Stimulated activated naive CD4-positive, alpha-beta T cell (primary cell): ENCODE measurements at regions not wholly inside any gene's neighbourhood (a gene's known extent, or its start where the extent isn't known, plus 50 kb on each side); places are given as distances from the start of the nearest gene placed in this dataset.

Source experiments
- DNase-seq, 6 experiments: peaks; one replicate each; lab custom pipeline; 2025; lab: John Stamatoyannopoulos, UW

DNA sequence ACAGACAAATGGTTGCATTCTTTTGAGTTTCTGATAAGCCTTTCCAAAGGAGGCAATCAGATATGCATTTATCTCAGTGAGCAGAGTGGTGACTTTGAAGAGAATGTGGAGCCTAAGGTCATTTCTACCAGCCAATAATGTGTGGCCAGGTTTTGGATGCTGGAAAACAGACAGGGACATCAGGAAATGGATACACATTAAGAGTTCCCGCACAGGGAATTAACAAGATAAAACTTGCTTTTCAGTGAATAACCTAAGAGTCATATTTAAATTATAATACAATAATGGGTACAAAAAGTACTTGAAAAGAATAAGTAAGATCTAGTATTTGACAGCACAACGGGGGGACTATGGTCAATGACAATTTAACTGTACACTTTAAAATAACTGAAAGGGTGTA is 492.3 kb upstream of the FAM241A start:
- DNase-seq: no peak

- DNase-seq: no peak
Observed at GRCh38 chr4:111662496-111662895, 482.8 kb upstream of the FAM241A start.

DNA sequence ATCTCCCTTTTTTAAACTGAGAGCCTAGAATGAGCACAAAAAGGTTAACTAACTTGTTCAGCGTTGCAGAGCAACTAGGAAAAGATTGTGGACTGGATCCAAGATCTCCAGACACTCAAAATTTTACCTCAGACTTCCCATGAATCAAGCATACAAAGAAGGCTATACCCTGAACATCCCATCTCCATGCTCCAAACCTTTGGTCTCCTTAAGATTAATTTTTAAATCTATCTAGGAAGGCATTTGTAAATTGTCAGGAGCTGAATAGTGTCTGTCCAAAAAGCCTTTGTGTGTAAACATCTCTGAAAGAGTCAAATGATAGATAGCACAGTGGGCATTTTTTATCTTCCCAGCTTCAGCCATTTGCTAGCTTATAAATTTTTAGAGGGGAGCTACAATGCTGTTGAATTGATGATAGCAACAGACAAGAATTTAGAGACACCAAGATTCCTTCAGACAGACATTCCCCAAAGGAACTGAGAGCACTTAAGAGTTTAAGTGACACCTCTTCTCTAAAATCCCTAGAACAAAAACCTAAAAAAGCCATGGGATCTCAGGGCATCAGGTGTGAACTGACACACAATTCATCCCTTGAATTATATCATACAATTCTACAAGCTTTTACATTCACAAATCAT is 480.8 kb upstream of the FAM241A start:
- no peak for DNase-seq

DNA sequence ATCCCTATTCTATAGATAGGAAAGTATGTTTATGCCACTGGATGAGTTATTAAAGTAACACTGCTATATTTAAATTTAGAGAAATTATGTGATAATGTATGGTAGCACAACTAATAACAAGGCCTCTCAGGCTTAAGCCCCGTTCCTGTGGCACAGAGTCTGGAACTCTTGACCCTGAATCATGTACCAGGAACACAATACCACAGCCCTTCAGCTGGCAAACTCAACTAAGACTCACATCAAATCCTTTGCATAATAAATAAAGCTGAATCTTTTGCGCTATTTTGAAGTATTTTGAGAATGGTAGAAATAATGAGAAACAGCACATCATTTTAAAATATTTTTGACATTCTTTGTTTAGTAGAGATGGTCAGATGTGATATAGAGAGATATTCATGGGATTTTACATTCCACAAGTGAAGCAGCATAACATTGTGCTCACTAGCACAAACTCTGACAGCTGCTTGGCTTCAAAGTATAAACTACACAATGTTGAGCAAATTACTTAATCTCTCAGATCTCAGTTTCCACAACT is 478.4 kb upstream of the FAM241A start:
- no peak for DNase-seq

- no peak for DNase-seq
Observed at GRCh38 chr4:111671756-111672155, 473.5 kb upstream of the FAM241A start.

- no peak for DNase-seq
Observed at GRCh38 chr4:111675746-111676145, 469.5 kb upstream of the FAM241A start.

- no peak for DNase-seq
Observed at GRCh38 chr4:111676533-111676932, 468.7 kb upstream of the FAM241A start.

GRCh38 chr4:111678479-111678878 is 466.8 kb upstream of the FAM241A start:
- DNase-seq: no peak

GRCh38 chr4:111678908-111679307 is 466.3 kb upstream of the FAM241A start:
- no peak for DNase-seq

DNA sequence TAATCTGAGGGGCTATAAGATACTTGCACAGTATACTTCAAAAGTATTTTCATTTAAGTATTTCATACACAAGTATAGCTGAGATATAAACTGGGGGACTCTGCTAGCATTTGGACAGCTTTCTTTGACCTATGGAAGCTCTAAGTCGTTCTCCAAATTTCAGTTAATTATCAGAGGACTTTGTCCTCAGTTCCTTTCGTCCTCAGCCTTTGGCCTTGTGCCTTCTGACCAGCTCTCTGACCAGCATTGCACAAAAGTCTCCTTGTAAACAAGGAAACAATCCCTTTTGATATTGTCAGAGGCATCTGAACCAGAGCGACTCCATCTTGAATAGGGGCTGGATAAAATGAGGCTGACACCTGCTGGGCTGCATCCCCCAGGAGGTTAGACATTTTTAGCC is 464.0 kb upstream of the FAM241A start:
- DNase-seq: no peak

GRCh38 chr4:111681751-111682150 is 463.5 kb upstream of the FAM241A start:
- DNase-seq: no peak

DNA sequence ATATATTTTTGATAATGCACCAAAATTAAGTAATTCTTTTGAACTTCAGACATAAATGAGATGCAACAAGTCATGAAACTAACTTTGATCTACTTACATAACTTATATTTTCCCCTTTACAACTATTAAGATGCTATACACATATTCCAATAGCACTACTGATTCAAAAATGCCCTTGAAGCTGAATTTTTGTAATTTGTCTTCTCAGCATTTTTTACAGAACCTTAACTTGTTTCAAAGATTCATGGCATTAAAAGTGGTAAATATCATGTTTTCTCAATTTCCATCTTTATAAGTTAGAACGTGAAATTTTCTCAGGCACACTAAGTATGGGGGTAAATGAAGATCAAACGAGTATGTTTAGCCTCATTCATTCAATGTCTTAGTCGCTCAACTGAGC is 460.0 kb upstream of the FAM241A start:
- no peak for DNase-seq

DNA sequence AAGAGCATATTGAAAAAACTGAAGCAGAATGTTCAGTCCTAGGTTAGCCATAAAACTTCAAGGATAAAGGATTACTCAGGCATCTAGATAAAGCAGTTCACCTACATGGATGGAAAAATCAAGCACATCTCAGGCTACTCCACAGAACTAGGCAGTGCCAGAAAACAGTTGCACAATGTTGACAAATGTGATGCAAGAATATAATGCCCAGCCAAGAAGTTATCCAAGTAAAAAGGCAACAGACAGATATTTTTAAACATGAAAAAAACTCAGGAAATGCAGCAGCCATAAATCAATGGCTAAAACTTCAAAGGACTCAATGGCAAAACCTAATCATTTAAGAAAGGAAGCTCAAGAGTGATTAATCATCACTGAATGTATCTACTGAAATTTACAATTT is 456.0 kb upstream of the FAM241A start:
- DNase-seq: no peak

DNA sequence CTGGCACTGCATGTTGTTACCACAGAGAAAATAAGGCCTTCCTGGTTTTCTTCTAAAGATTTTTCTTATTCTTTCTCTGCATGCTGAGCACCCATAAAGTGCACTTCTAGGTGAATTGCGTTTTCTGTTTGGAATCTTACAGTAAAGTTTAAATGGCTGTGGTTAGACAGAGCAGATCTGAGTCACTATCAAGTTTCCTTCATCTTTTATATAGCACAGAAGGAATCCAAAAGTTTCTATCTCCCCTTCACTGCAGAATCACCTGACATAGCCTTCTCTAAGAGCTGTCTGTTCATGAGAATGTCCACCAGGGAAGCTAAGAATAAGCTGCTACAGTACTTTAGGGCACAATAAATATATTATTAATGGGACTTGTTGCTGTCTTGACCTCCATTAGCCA is 455.5 kb upstream of the FAM241A start:
- DNase-seq: no peak

DNA sequence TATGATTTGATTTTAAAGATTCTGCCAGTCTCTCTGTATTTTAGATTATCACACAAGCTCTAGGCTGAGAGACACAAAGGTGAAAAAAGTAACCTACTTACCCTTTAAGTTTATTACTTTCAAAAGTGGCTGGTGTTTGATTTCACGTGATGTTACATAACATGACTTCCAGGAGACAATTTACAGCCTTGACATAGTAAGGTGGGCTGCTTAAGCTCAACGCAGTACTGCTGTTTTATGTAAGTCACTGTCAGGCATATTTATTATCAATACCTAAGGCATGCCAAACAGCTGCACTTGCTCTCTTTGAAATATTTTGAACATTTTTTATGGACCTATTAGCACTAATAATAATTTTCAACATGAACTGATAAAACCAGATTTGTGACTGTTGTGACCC is 451.5 kb upstream of the FAM241A start:
- DNase-seq: no peak

- no peak for DNase-seq
Observed at GRCh38 chr4:111695677-111696076, 449.6 kb upstream of the FAM241A start.

GRCh38 chr4:111696505-111696904 is 448.7 kb upstream of the FAM241A start:
- DNase-seq: no peak

DNA sequence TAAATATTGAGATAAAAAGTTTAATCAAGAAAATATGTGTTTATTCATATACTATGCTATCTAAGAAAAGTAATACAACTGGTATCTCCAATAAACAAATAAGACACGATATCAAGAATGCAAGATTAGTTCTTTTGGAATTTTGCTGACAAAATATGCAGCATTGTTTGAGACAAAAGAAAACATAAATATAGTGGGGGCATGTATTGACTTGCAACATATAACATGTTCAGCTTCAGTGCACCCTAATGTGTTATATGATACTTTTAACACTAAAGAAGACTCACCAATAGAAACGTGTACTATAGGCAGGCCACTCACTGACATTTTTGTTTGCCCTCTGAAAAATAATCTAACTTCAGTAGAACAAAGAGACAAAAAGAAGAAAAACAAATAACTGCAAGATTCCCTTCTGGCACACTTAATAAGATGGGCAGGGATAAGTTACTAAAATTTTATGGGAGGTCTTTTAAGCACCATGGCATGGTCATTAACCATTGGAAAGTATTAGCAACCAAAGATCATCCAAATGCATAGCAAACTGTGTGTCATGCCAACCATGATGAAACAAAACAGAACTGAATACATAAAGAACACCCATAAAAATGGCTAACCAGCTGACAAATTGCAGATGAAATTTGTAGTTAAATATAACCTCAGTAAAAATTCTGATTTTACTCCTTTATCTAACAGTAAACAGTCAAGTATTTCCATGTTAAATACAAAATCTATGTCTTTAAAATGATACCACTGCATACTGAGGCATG is 447.9 kb upstream of the FAM241A start:
- DNase-seq: no peak

GRCh38 chr4:111698361-111698760 is 446.9 kb upstream of the FAM241A start:
- no peak for DNase-seq

DNA sequence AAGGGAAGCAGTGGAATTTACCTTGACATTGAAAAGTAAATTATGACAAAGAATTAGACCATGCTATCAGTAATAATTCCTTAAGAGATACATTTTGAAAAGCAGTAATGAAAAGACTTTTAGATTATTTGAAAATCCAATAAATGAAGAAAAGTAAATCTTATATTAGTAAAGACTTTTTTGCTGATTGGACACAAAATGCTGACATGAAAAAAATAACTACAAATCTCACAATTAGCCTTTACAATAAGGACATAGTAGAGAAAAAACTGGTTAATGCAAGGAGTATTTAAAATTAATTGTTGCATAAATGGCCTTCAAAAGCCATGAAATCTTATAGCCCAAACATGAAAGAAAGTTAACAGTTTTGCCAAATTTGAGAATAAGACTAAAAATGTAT is 446.1 kb upstream of the FAM241A start:
- no peak for DNase-seq

GRCh38 chr4:111701102-111701501 is 444.2 kb upstream of the FAM241A start:
- DNase-seq: no peak

DNA sequence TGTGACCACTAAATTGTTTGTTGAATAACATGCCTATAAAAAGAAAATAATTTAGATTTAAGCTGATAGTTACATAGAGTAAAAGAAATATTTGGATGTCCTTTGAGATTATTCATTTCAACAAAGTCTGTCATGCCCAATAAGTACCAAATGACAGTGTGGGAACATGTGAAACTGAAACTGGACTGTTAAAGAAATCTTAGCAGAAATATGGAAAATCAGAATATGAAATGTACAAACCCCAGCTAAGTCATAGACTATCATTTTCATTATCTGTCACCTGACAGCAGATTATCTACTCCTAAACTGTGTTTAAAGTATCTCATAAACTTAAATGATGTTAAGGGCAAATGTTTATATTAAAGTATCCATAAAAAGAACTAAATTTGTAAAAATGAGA is 437.8 kb upstream of the FAM241A start:
- no peak for DNase-seq

DNA sequence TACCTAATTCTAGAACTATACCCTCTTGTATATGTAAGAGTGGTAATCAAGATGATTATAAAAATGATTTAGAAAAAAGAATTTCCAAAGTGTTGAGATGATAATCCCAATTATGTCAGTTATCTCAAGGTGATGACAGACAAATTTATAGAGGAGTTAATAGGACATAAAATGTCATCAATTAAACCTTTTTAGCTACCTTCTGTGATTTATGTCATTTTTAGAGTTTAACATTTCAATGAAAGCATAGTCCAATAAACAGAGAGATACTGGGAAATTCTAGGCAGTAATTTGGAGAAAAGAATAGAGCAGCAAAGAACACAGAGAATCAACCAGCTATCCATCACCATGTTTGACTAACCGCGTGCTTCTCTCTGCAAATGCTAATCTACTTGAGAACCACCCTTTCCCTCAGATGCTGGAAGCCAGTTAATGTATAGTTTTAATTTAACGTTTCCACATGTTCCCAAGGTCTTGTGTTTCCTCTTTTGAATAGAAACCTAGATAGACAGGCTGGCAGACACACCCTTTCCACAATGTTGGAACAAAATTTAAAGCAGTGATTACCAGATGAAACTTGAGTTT is 433.1 kb upstream of the FAM241A start:
- DNase-seq: no peak
